ENCODE measurements at regions not wholly inside any gene's neighbourhood (a gene's known extent, or its start where the extent isn't known, plus 50 kb on each side); places are given as distances from the start of the nearest gene placed in this dataset.

DNA sequence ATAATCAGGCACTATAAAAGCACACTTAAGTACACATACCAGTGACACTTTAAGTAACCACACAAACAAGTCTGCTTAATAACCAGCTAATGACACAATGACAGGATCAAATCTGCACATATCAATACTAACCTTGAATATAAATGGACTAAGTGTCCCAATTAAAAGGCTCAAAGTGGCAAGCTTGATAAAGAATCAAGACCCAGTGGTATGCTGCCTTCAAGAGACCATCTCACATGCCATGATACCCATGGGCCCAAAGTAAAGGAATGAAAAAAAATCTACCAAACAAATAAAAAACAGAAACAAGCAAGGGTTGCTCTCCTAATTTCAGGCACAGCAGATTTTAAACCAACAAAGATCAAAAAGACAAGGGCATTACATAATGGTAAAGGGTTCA is 470.4 kb downstream of the TRHDE start:
- no peak for TF ChIP-seq EZH2 (IDR thresholded peaks at IDR 0.05; ENCODE audit: insufficient read depth, poor library complexity, severe bottlenecking)
- no peak for TF ChIP-seq EZH2phosphoT487 (IDR thresholded peaks at IDR 0.05; ENCODE audit: insufficient read depth, low read depth)

Data from GM23248 (cell line).